NT2/D1 (cell line): ENCODE measurements at regions not wholly inside any gene's neighbourhood (a gene's known extent, or its start where the extent isn't known, plus 50 kb on each side); places are given as distances from the start of the nearest gene placed in this dataset.

Experiments used
- SUZ12 ChIP-seq: IDR thresholded peaks from 2 replicates; pipeline ENCODE4 v1.6.1; 2011; ENCODE audit not compliant: insufficient read length, insufficient read depth; ENCODE audit errors: extremely low read depth
- YY1 ChIP-seq: IDR thresholded peaks from 2 replicates; pipeline ENCODE4 v1.6.1; 2011; ENCODE audit not compliant: insufficient read length, insufficient read depth
- ZNF274 ChIP-seq: IDR thresholded peaks from 2 replicates; pipeline ENCODE4 v1.6.1; 2011; ENCODE audit warnings: mild to moderate bottlenecking, low read depth, low read length

GRCh38 chr18:5632041-5632440 lies 88.2 kb upstream of the EPB41L3 start:
- TF ChIP-seq SUZ12 (no peak), YY1 (no peak), ZNF274 (no peak)
